Vagina (tissue), 2 donors: ENCODE measurements at regions not wholly inside any gene's neighbourhood (a gene's known extent, or its start where the extent isn't known, plus 50 kb on each side); places are given as distances from the start of the nearest gene placed in this dataset.

Experiments used
- DNase-seq, 2 donors: peaks; one replicate each; pipeline ENCODE4 v3.0.0-alpha.2; 2017; ENCODE audit errors: extremely low spot score in 2 of 2
- H3K27ac ChIP-seq: fragments of 200-600 bp; sonication (generic); one replicate; pipeline ENCODE4 v1.5.1; 2019
- H3K27me3 ChIP-seq: fragments of 200-600 bp; sonication (generic); one replicate; pipeline ENCODE4 v1.5.1; 2019
- H3K36me3 ChIP-seq, 2 donors: fragments of 200-600 bp; sonication (generic); one replicate each; pipeline ENCODE4 v1.5.1; 2017 to 2019
- H3K4me1 ChIP-seq: fragments of 200-600 bp; sonication (generic); one replicate; pipeline ENCODE4 v1.5.1; 2019
- H3K4me3 ChIP-seq, 2 donors: fragments of 200-600 bp; sonication (generic); 1 replicate in 1 of 2; 2 replicates in 1 of 2; pipeline ENCODE4 v1.5.1; 2016 to 2019
- H3K9me3 ChIP-seq: fragments of 200-600 bp; sonication (generic); one replicate; pipeline ENCODE4 v1.5.1; 2019
- POLR2A ChIP-seq, 2 donors: fragments of 450-650 bp; IDR thresholded peaks; one replicate each; pipeline ENCODE4 v1.6.1; 2017; ENCODE audit warnings: antibody characterized with exemption in 2 of 2, mild to moderate bottlenecking in 2 of 2, moderate library complexity in 2 of 2
- POLR2AphosphoS5 ChIP-seq, 2 donors: sonication (generic); formaldehyde crosslinking; IDR thresholded peaks; one replicate each; pipeline ENCODE4 v1.9.0; 2017; ENCODE audit warnings: antibody characterized with exemption in 2 of 2, mild to moderate bottlenecking in 2 of 2, low read depth in 1 of 2; ENCODE audit not compliant: insufficient read depth in 1 of 2
- intact Hi-C: fragments of 100-400 bp; cut with DNase I; formaldehyde crosslinking; loops from one replicate; pipeline ENCODE4 v1.15.1; 2023
- TF ChIP-seq, protein P1 (sequence below), 3 experiments: fragments of 450-650 bp in 2 of 3; fragments of 200-600 bp in 1 of 3; sonication (generic) in 1 of 3; IDR thresholded peaks; one replicate each; pipeline ENCODE4 v1.5.1; 2017 to 2019; ENCODE audit warnings: antibody characterized with exemption in 3 of 3, mild to moderate bottlenecking in 2 of 3, moderate library complexity in 2 of 3

DNA sequence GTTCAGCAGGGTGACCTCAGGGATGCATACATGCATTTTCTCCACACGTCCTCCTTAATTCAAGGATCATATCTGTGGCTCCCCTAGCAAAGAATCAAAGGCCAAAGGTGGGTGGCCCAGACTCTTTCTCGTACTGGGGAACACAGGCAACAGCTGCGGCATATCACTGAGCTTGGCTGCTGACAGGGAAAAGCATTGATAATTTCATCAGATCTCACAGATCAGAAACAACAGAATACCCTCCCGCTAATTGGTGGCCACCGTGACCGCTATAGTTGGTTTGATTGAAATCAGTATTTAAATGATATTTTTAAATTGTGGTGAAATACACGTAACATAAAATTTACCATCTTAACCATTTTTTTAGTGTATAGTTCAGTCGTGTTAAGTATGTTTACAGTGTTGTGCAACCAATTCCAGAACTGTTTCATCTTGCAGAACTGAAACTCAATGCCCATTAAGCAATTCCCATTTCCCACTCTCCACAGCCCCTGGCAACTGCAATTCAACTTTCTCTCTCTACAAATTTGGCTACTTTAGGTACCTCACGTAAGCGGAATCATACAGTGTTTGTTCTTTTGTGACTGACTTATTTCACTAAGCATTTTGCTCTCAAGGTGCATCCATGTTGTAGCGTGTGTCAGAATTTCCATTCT lies 74.7 kb upstream of the TMEM170B start:
- Histone ChIP-seq H3K27me3 (no peaks in the 10 kb centered on the region), H3K36me3 (no peaks in the 10 kb centered on the region), H3K4me1 (no peaks in the 10 kb centered on the region), H3K27ac (no peak overlapping the region), H3K4me3 (no peak overlapping the region), H3K9me3 (no peaks in the 10 kb centered on the region)
- intact Hi-C loops = no loop called here
- no peak for DNase-seq
- TF ChIP-seq, protein P1, sequence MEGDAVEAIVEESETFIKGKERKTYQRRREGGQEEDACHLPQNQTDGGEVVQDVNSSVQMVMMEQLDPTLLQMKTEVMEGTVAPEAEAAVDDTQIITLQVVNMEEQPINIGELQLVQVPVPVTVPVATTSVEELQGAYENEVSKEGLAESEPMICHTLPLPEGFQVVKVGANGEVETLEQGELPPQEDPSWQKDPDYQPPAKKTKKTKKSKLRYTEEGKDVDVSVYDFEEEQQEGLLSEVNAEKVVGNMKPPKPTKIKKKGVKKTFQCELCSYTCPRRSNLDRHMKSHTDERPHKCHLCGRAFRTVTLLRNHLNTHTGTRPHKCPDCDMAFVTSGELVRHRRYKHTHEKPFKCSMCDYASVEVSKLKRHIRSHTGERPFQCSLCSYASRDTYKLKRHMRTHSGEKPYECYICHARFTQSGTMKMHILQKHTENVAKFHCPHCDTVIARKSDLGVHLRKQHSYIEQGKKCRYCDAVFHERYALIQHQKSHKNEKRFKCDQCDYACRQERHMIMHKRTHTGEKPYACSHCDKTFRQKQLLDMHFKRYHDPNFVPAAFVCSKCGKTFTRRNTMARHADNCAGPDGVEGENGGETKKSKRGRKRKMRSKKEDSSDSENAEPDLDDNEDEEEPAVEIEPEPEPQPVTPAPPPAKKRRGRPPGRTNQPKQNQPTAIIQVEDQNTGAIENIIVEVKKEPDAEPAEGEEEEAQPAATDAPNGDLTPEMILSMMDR (IDR thresholded peaks at IDR 0.05) = no peak
- no peak for TF ChIP-seq POLR2AphosphoS5 (IDR thresholded peaks at IDR 0.05; ENCODE audit: insufficient read depth in 1 of 2, low read depth in 1 of 2)
- no peak for TF ChIP-seq POLR2A (IDR thresholded peaks at IDR 0.05)

DNA sequence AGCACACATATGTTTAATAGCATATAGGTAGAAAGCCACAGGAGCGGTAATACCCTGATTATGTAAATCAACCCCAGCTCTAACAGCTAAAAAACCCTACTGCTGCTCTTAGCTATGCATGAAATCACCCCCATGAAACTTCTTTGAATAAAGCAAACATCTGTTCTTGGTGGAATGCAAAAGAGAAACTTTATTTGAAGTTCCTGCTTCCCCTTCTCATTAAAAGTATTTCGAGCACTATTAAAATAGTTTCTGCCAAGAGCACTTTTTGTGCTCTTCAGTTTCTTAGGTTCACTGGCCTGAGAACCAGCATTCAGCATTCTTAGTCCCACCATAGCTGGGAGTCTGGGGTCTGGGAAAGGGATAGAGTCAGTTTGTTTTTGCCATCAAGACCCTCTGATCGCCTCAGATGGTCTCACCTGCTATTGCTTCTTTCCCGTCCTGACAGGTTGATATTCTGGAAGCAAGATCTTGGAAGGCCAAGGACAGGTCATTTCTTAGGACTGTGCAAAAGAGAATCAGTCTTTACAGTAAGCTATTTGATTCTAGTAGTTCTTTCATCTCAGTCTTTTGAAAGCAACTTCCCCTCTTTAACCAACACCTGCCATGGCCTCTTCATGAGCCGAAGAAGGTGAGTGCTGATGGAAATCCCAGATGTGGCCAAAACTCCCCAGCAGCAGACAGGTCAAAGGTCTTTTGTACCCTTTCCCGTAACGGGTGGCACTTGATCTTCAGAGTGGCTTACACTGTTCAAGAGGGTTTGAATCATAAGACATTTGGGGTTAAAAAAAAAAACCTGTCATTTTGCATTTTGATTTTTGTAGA lies 76.5 kb upstream of the TMEM170B start:
- intact Hi-C loops = no loop called here
- Histone ChIP-seq H3K4me1 (no peaks in the 10 kb centered on the region), H3K27ac (no peak overlapping the region), H3K36me3 (no peaks in the 10 kb centered on the region), H3K4me3 (no peak overlapping the region), H3K9me3 (no peaks in the 10 kb centered on the region), H3K27me3 (no peaks in the 10 kb centered on the region)
- no peak for DNase-seq
- no peak for TF ChIP-seq POLR2A (IDR thresholded peaks at IDR 0.05)
- no peak for TF ChIP-seq POLR2AphosphoS5 (IDR thresholded peaks at IDR 0.05; ENCODE audit: insufficient read depth in 1 of 2, low read depth in 1 of 2)
- TF ChIP-seq, protein P1 (IDR thresholded peaks at IDR 0.05) = no peak

DNA sequence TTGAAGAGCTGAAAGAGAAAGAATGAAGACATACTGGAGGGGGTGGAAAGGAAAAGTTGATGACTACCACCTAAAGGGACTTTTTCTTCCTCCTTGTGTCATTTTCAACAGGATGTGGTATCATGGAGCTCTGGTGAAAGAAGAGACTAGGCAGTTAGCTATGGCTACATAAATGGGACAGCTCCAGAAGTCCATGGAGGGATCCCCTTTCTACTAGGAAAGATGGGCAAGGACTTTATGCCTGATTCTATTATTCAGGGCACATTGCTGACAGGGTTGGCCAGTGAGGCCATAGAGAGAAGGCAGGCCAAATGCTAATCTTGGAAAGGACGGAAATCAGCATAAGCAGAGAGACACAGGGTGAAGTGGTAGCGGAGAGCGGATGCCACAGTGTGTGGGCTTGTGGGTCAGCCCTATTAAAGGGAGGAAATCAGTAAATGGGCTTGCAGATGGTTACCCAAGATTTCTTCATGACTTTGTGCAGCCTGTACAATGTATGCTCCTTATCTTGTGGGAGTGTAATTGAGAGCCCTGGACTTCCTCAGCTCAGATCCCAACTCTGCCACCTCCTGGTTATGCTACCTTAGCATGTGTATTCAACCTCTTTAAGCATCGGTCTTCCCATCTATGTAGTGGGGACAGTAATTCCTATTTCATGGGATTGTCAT lies 77.4 kb upstream of the TMEM170B start:
- TF ChIP-seq POLR2AphosphoS5 (IDR thresholded peaks at IDR 0.05; ENCODE audit: insufficient read depth in 1 of 2, low read depth in 1 of 2) (no peak), POLR2A (IDR thresholded peaks at IDR 0.05) (no peak)
- TF ChIP-seq, protein P1 (IDR thresholded peaks at IDR 0.05) = no peak
- no peak for DNase-seq
- Histone ChIP-seq H3K4me1 (no peaks in the 10 kb centered on the region), H3K9me3 (no peaks in the 10 kb centered on the region), H3K36me3 (no peaks in the 10 kb centered on the region), H3K27ac (no peak overlapping the region), H3K27me3 (no peaks in the 10 kb centered on the region), H3K4me3 (no peak overlapping the region)
- intact Hi-C loops = no loop called here

DNA sequence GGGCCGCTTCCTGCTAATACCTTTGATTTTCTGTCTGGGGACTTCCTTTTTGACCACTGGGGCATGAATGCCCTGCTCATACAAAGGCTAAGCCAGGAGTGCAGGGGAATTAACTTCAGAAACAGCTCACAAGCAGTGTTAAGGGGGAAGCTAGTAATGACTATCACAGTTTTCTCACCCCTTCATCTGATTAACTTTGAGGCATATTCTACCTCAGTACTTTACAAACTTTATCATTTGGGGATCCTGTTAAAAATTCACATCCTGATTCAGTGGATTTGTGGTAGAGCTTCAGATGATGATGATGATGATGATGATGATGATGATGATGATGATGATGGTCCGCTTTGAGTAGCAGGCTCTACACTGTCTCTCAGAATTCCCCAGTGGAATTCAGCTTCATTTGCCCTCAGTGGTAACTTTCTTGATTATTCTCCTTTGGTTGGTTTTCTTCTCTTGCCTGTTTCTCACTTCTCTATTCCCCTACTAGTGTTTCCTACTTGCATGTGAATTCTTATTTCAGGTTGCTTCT lies 78.4 kb upstream of the TMEM170B start:
- Histone ChIP-seq H3K9me3 (no peaks in the 10 kb centered on the region), H3K27me3 (no peaks in the 10 kb centered on the region), H3K36me3 (no peaks in the 10 kb centered on the region), H3K27ac (no peak overlapping the region), H3K4me3 (no peak overlapping the region), H3K4me1 (no peaks in the 10 kb centered on the region)
- intact Hi-C loops = no loop called here
- TF ChIP-seq, protein P1 (IDR thresholded peaks at IDR 0.05) = no peak
- TF ChIP-seq POLR2A (IDR thresholded peaks at IDR 0.05) (no peak), POLR2AphosphoS5 (IDR thresholded peaks at IDR 0.05; ENCODE audit: insufficient read depth in 1 of 2, low read depth in 1 of 2) (no peak)
- no peak for DNase-seq
